HFFc6 (cell line): ENCODE measurements at regions not wholly inside any gene's neighbourhood (a gene's known extent, or its start where the extent isn't known, plus 50 kb on each side); places are given as distances from the start of the nearest gene placed in this dataset.

Source experiments
- DNase-seq: peaks from one replicate; pipeline ENCODE4 v3.0.0-alpha.2; 2018
- H3K27ac Mint-ChIP-seq: 2 replicates; pipeline ENCODE4 v1.8.0; 2020; ENCODE audit warnings: mild to moderate bottlenecking, mixed read lengths
- H3K27me3 Mint-ChIP-seq: 2 replicates; pipeline ENCODE4 v1.8.0; 2021; ENCODE audit warnings: mild to moderate bottlenecking, moderate library complexity, mixed read lengths; ENCODE audit not compliant: insufficient read depth
- H3K36me3 Mint-ChIP-seq: 2 replicates; pipeline ENCODE4 v1.8.0; 2021; ENCODE audit warnings: low read depth, mixed read lengths
- H3K4me1 Mint-ChIP-seq: 2 replicates; pipeline ENCODE4 v1.8.0; 2020; ENCODE audit warnings: low read depth, mixed read lengths
- H3K4me3 Mint-ChIP-seq: 2 replicates; pipeline ENCODE4 v1.8.0; 2020; ENCODE audit warnings: mild to moderate bottlenecking, moderate library complexity, mixed read lengths
- H3K9me3 Mint-ChIP-seq: 2 replicates; pipeline ENCODE4 v1.8.0; 2020; ENCODE audit warnings: mild to moderate bottlenecking, mixed read lengths
- CTCF ChIP-seq: fragments of 200-600 bp; sonication (generic); IDR thresholded peaks from 2 replicates; pipeline ENCODE4 v1.5.0; 2021; ENCODE audit warnings: antibody characterized with exemption, mild to moderate bottlenecking

GRCh38 chr1:14240265-14240664, 358.2 kb upstream of the KAZN start:
- no peak overlapping the region for H3K4me3 Mint-ChIP-seq
- no peaks in the 10 kb centered on the region; the same call in 1 of the 2 replicates for H3K27me3 Mint-ChIP-seq
- TF ChIP-seq CTCF = no peak
- peaks cover 54% of the 10 kb centered on the region for H3K9me3 Mint-ChIP-seq
- no peak for DNase-seq
- no peaks in the 10 kb centered on the region for H3K4me1 Mint-ChIP-seq
- H3K36me3 Mint-ChIP-seq = no peaks in the 10 kb centered on the region
- H3K27ac Mint-ChIP-seq = no peak overlapping the region

DNA sequence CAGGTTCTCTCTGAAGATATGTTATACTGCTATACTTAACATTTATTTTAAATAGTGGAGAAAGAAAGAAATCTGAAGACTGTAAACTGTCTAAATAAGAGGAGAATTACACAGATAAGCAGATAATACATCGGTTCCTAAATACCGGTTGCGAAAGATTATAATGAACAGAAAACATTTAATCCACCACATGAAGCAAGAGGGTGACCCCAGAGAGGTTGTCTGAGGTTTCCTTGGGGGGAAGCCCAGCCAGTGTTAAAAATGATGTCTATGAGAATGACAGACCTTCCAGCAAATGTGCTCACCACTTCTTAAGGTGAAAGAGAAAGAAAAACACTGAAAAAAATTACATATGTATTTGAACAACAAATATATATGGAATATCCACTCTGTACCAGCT, 356.4 kb upstream of the KAZN start:
- no peak for TF ChIP-seq CTCF
- H3K27ac Mint-ChIP-seq = no peak overlapping the region
- no peaks in the 10 kb centered on the region for H3K36me3 Mint-ChIP-seq
- H3K27me3 Mint-ChIP-seq = no peaks in the 10 kb centered on the region; the same call in 1 of the 2 replicates
- H3K4me1 Mint-ChIP-seq = no peaks in the 10 kb centered on the region
- H3K4me3 Mint-ChIP-seq = no peak overlapping the region
- DNase-seq = no peak
- peaks cover 55% of the 10 kb centered on the region for H3K9me3 Mint-ChIP-seq

DNA sequence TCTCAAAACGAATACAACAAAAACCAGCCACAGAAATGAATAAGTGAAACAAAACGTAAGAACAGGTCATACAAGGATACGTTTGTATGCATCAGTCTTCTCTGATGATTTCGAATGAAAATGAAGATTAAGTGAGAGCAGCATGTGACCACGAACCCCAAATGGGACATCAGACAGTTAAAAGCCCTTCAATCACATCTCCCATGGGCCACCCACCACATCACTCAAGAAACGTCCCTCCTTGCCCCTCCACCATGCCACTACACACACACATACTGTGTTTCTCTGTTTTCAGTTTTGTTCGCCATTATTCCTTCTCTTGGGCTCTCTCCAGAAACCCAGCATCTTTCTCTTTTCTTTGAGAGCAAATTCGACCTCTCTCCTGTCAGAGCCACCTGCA, 355.6 kb upstream of the KAZN start:
- H3K9me3 Mint-ChIP-seq = peaks cover 62% of the 10 kb centered on the region
- H3K27me3 Mint-ChIP-seq = no peaks in the 10 kb centered on the region; the same call in 1 of the 2 replicates
- TF ChIP-seq CTCF = no peak
- H3K4me1 Mint-ChIP-seq = no peaks in the 10 kb centered on the region
- no peak for DNase-seq
- no peaks in the 10 kb centered on the region for H3K36me3 Mint-ChIP-seq
- H3K4me3 Mint-ChIP-seq = no peak overlapping the region
- no peak overlapping the region for H3K27ac Mint-ChIP-seq

DNA sequence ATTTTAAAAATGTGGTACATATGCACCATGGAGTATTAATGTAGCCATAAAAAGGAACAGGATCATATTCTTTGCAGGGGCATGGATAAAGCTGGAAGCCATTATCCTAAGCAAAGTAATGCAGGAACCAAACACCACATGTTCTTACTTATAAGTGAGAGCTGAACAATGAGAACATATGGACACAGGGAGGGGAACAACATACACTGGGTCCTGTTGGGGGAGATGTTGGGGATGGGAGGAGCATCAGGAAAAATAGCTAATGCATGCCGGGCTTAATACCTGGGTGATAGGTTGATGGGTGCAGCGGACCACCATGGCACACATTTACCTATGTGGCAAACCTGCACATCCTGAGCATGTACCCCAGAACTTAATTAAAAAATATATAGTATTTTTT, 352.5 kb upstream of the KAZN start:
- Mint-ChIP-seq H3K27me3 (no peaks in the 10 kb centered on the region; the same call in 1 of the 2 replicates), H3K4me1 (no peaks in the 10 kb centered on the region), H3K27ac (no peak overlapping the region), H3K9me3 (peaks cover 71% of the 10 kb centered on the region), H3K36me3 (no peaks in the 10 kb centered on the region), H3K4me3 (no peak overlapping the region)
- no peak for DNase-seq
- no peak for TF ChIP-seq CTCF

GRCh38 chr1:14246471-14246870, 352.0 kb upstream of the KAZN start:
- no peak overlapping the region for H3K4me3 Mint-ChIP-seq
- H3K36me3 Mint-ChIP-seq = no peaks in the 10 kb centered on the region
- no peak for TF ChIP-seq CTCF
- no peak for DNase-seq
- H3K4me1 Mint-ChIP-seq = no peaks in the 10 kb centered on the region
- H3K9me3 Mint-ChIP-seq = peaks cover 70% of the 10 kb centered on the region
- no peaks in the 10 kb centered on the region; the same call in 1 of the 2 replicates for H3K27me3 Mint-ChIP-seq
- no peak overlapping the region for H3K27ac Mint-ChIP-seq

DNA sequence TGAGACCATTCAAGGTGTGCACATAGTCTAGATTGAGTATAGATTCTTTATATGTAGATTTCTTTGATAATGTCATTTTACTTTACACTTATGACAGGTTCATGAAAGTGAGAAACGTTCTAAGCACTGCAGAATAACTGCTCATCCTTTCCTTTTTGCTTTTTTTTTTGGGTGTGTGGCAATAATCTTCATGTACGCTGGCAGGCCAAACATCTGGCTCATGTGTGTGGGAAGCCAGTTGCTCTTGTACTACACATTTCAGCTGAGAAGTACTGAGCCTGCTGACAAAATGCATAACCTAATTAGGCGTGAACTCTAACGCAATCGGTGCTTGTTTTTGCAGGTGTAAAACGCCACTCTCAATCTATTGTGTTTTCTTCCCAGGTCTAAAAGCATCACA, 350.8 kb upstream of the KAZN start:
- no peak for TF ChIP-seq CTCF
- H3K27me3 Mint-ChIP-seq = no peaks in the 10 kb centered on the region; the same call in 1 of the 2 replicates
- no peak overlapping the region for H3K4me3 Mint-ChIP-seq
- no peak overlapping the region for H3K27ac Mint-ChIP-seq
- no peak for DNase-seq
- H3K4me1 Mint-ChIP-seq = no peaks in the 10 kb centered on the region
- peaks cover 67% of the 10 kb centered on the region for H3K9me3 Mint-ChIP-seq
- no peaks in the 10 kb centered on the region for H3K36me3 Mint-ChIP-seq
